ENCODE measurements at regions not wholly inside any gene's neighbourhood (a gene's known extent, or its start where the extent isn't known, plus 50 kb on each side); places are given as distances from the start of the nearest gene placed in this dataset.
A peak's percentile ranks its signal among the peaks of the same experiment; 100 is the strongest.
"Not testable (repeated sequence)": the region's sequence is repeated elsewhere in the genome, so short reads cannot be mapped to it uniquely, and the experiment has no call there.

- H3K4me3 ChIP-seq (ENCODE audit: control insufficient read depth, low read depth, low read length), result no peak overlapping the region
- no peak for TF ChIP-seq CTCF (conservative IDR thresholded peaks at IDR 0.05; ENCODE audit: control insufficient read depth, insufficient read depth, low read depth, low read length)
- DNase-seq (ENCODE audit: low read depth), result peak; percentile 4
These were observed 76.7 kb upstream of the CASZ1 start for GRCh38 chr1:10873189-10873588.

- no peak for DNase-seq (ENCODE audit: low read depth)
- H3K4me3 ChIP-seq (ENCODE audit: control insufficient read depth, low read depth, low read length), result no peak overlapping the region
These were observed 77.9 kb upstream of the CASZ1 start for GRCh38 chr1:10874351-10874750.

GRCh38 chr1:10877894-10878293, 81.4 kb upstream of the CASZ1 start:
- no peak for DNase-seq (ENCODE audit: low read depth)
- no peak for TF ChIP-seq CTCF (conservative IDR thresholded peaks at IDR 0.05; ENCODE audit: control insufficient read depth, insufficient read depth, low read depth, low read length)
- H3K4me3 ChIP-seq (ENCODE audit: control insufficient read depth, low read depth, low read length), result no peak overlapping the region

More at GRCh38 chr1:10874351-10874750, 77.9 kb upstream of the CASZ1 start:
- TF ChIP-seq CTCF (conservative IDR thresholded peaks at IDR 0.05; ENCODE audit: control insufficient read depth, insufficient read depth, low read depth, low read length), result no peak

GRCh38 chr1:10878469-10878868, 82.0 kb upstream of the CASZ1 start:
- DNase-seq (ENCODE audit: low read depth), result no peak
- no peak for TF ChIP-seq CTCF (conservative IDR thresholded peaks at IDR 0.05; ENCODE audit: control insufficient read depth, insufficient read depth, low read depth, low read length)

GRCh38 chr1:10880063-10880462, 83.6 kb upstream of the CASZ1 start:
- H3K4me3 ChIP-seq (ENCODE audit: control insufficient read depth, low read depth, low read length), result no peak overlapping the region
- TF ChIP-seq CTCF (conservative IDR thresholded peaks at IDR 0.05; ENCODE audit: control insufficient read depth, insufficient read depth, low read depth, low read length), result no peak
- no peak for DNase-seq (ENCODE audit: low read depth)

More at GRCh38 chr1:10878469-10878868, 82.0 kb upstream of the CASZ1 start:
- no peak overlapping the region for H3K4me3 ChIP-seq (ENCODE audit: control insufficient read depth, low read depth, low read length)

- no peak for DNase-seq (ENCODE audit: low read depth)
- TF ChIP-seq CTCF (conservative IDR thresholded peaks at IDR 0.05; ENCODE audit: control insufficient read depth, insufficient read depth, low read depth, low read length), result no peak
- no peak overlapping the region for H3K4me3 ChIP-seq (ENCODE audit: control insufficient read depth, low read depth, low read length)
These were observed 84.6 kb upstream of the CASZ1 start for GRCh38 chr1:10881046-10881445.

- no peak for TF ChIP-seq CTCF (conservative IDR thresholded peaks at IDR 0.05; ENCODE audit: control insufficient read depth, insufficient read depth, low read depth, low read length)
- no peak for DNase-seq (ENCODE audit: low read depth)
- no peak overlapping the region for H3K4me3 ChIP-seq (ENCODE audit: control insufficient read depth, low read depth, low read length)
These were observed 85.6 kb upstream of the CASZ1 start for GRCh38 chr1:10882069-10882468.

GRCh38 chr1:10887032-10887431, 90.6 kb upstream of the CASZ1 start:
- DNase-seq (ENCODE audit: low read depth); H3K4me3 ChIP-seq (ENCODE audit: control insufficient read depth, low read depth, low read length): not testable (repeated sequence)

All from fibroblast of mammary gland (primary cell).